Right lobe of liver (tissue), 6 donors: ENCODE measurements at regions not wholly inside any gene's neighbourhood (a gene's known extent, or its start where the extent isn't known, plus 50 kb on each side); places are given as distances from the start of the nearest gene placed in this dataset.

Source experiments
- ATAC-seq, 4 donors: fragments of 200-7000 bp; cut with Tn5 transposase; one replicate each; pipeline ENCODE4 v1.9.1; 2020; ENCODE audit warnings: mild to moderate bottlenecking in 4 of 4, moderate library complexity in 4 of 4
- DNase-seq, 3 donors: peaks; one replicate each; pipeline ENCODE4 v3.0.0-alpha.2; 2020
- H3K27ac ChIP-seq, 3 donors: fragments of 200-600 bp; one replicate each; pipeline ENCODE4 v1.8.0; 2022
- H3K27me3 ChIP-seq, 2 donors: fragments of 200-600 bp; one replicate each; pipeline ENCODE4 v1.8.0; 2022
- H3K36me3 ChIP-seq, 4 donors: fragments of 200-600 bp; sonication (generic) in 1 of 4; one replicate each; pipeline versions ENCODE4 v1.5.1 to v1.8.0; 2017 to 2022; ENCODE audit warnings: control low read depth in 1 of 4
- H3K4me1 ChIP-seq, 4 donors: fragments of 200-600 bp; sonication (generic) in 1 of 4; one replicate each; pipeline versions ENCODE4 v1.5.1 to v1.8.0; 2017 to 2022; ENCODE audit warnings: control low read depth in 1 of 4
- H3K4me3 ChIP-seq, 3 donors: fragments of 200-600 bp; one replicate each; pipeline ENCODE4 v1.8.0; 2022
- H3K9me3 ChIP-seq, 4 donors: fragments of 200-600 bp; sonication (generic) in 1 of 4; one replicate each; pipeline versions ENCODE4 v1.5.1 to v1.8.0; 2017 to 2022; ENCODE audit warnings: control low read depth in 1 of 4
- POLR2A ChIP-seq: fragments of 450-650 bp; IDR thresholded peaks from one replicate; pipeline ENCODE4 v1.6.1; 2017; ENCODE audit warnings: antibody characterized with exemption, mild to moderate bottlenecking
- WGBS: methylation state at CpG from one replicate; pipeline ENCODE4 v1.1.6; 2018; ENCODE audit warnings: low coverage, low lambda C conversion rate; ENCODE audit not compliant: insufficient coverage; ENCODE audit errors: missing lambda C conversion rate; 5-methylcytosine and 5-hydroxymethylcytosine counted together
- intact Hi-C, 2 donors: fragments of 100-400 bp; cut with DNase I; formaldehyde crosslinking; loops; one replicate each; pipeline versions ENCODE4 v1.11.2 to v1.14.1; 2022
- TF ChIP-seq, protein P1 (sequence below), 4 donors: fragments of 200-600 bp in 3 of 4; fragments of 450-650 bp in 1 of 4; IDR thresholded peaks; one replicate each; pipeline versions ENCODE4 v1.5.1 to v1.8.0; 2016 to 2022; ENCODE audit warnings: antibody characterized with exemption in 4 of 4, mild to moderate bottlenecking in 2 of 4
- donor health status: DM: no; HTN: yes; CAD: no.
- donor health status: DM: no; HTN: no; CAD: no.
- donor health status: DM: no; HTN: no; CAD: no.
- donor health status: DM: no; HTN: yes; CAD: no.
- donor health status: DM: no; HTN: yes; CAD: no.

- H3K4me1 ChIP-seq, result no peaks in the 10 kb centered on the region
- H3K9me3 ChIP-seq, result no peaks in the 10 kb centered on the region
- intact Hi-C loops, result no loop called here
- WGBS, result 33% methylated on average over 7 of the region's 7 CpGs
- no peaks in the 10 kb centered on the region for H3K27me3 ChIP-seq
- H3K27ac ChIP-seq, result no peak overlapping the region
- peak; percentile 37 to 70 (median 49) for ATAC-seq
- DNase-seq, result no peak
- TF ChIP-seq POLR2A, result no peak
- TF ChIP-seq, protein P1, sequence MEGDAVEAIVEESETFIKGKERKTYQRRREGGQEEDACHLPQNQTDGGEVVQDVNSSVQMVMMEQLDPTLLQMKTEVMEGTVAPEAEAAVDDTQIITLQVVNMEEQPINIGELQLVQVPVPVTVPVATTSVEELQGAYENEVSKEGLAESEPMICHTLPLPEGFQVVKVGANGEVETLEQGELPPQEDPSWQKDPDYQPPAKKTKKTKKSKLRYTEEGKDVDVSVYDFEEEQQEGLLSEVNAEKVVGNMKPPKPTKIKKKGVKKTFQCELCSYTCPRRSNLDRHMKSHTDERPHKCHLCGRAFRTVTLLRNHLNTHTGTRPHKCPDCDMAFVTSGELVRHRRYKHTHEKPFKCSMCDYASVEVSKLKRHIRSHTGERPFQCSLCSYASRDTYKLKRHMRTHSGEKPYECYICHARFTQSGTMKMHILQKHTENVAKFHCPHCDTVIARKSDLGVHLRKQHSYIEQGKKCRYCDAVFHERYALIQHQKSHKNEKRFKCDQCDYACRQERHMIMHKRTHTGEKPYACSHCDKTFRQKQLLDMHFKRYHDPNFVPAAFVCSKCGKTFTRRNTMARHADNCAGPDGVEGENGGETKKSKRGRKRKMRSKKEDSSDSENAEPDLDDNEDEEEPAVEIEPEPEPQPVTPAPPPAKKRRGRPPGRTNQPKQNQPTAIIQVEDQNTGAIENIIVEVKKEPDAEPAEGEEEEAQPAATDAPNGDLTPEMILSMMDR (IDR thresholded peaks at IDR 0.05), result no peak
- no peaks in the 10 kb centered on the region for H3K36me3 ChIP-seq
- H3K4me3 ChIP-seq, result no peak overlapping the region
These were observed 176.2 kb downstream of the GNAT3 start for GRCh38 chr7:80335511-80336231.

DNA sequence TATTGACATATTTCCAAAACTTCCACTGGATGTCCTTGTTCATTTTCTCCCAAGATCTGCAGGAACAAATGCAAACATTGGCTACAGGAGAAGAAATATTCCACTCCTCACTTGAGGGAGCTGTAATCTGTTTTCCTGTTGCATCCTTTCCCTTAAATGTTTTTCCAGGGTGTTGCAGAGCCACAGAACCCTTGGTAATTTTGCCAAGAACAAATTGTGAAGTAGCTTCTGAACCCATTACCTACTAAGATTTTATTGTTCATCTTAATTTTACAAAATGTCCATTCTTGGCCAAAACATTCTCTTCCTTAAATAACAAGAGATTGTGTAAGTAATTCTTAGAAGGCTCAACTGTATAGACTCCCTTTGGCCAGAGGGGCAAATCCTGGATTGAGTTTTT is 177.0 kb downstream of the GNAT3 start:
- no peaks in the 10 kb centered on the region for H3K36me3 ChIP-seq
- no peak overlapping the region for H3K4me3 ChIP-seq
- DNase-seq, result no peak
- intact Hi-C loops, result no loop called here
- no peaks in the 10 kb centered on the region for H3K27me3 ChIP-seq
- no peaks in the 10 kb centered on the region for H3K4me1 ChIP-seq
- H3K9me3 ChIP-seq, result no peaks in the 10 kb centered on the region
- no peak for ATAC-seq
- no peak for TF ChIP-seq POLR2A
- TF ChIP-seq, protein P1 (IDR thresholded peaks at IDR 0.05), result peak in 1 of 4 donors; percentile 4
- H3K27ac ChIP-seq, result no peak overlapping the region

DNA sequence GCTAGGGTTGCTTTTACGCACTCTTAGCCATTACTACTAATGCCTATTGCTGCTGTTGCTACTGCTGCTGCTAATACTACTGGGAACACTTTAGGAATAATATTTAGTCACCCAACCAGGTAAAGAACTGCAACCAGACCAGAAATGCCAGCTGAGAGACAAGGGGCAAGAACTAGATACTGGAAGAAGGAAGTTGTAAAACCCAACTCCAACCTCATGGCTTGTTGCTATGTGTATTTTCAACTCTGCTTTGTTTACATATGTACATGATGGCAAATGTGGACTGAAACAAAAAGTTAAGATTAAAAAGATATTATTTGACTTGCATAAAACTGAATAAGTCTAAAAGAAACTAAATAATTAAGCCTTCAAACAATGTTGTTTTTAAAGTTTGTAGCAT is 177.7 kb downstream of the GNAT3 start:
- no peak for ATAC-seq

GRCh38 chr7:80333040-80333439 is 178.8 kb downstream of the GNAT3 start:
- TF ChIP-seq POLR2A, result no peak
- TF ChIP-seq, protein P1 (IDR thresholded peaks at IDR 0.05), result no peak
- WGBS, result 50% methylated on average over 1 of the region's 1 CpG
- Histone ChIP-seq H3K27ac (no peak overlapping the region), H3K4me1 (no peaks in the 10 kb centered on the region), H3K36me3 (no peaks in the 10 kb centered on the region), H3K9me3 (no peaks in the 10 kb centered on the region), H3K27me3 (no peaks in the 10 kb centered on the region), H3K4me3 (no peak overlapping the region)
- ATAC-seq, result no peak
- intact Hi-C loops, result no loop called here
- DNase-seq, result no peak

More for the DNA sequence above, 177.7 kb downstream of the GNAT3 start:
- DNase-seq, result no peak
- Histone ChIP-seq H3K27me3 (no peaks in the 10 kb centered on the region), H3K4me1 (no peaks in the 10 kb centered on the region), H3K27ac (no peak overlapping the region), H3K4me3 (no peak overlapping the region), H3K36me3 (no peaks in the 10 kb centered on the region), H3K9me3 (no peaks in the 10 kb centered on the region)
- WGBS, result 82% methylated on average over 1 of the region's 1 CpG
- TF ChIP-seq, protein P1 (IDR thresholded peaks at IDR 0.05), result no peak
- TF ChIP-seq POLR2A, result no peak
- intact Hi-C loops, result no loop called here

GRCh38 chr7:80330434-80330833 is 181.4 kb downstream of the GNAT3 start:
- no peak for TF ChIP-seq POLR2A
- TF ChIP-seq, protein P1 (IDR thresholded peaks at IDR 0.05), result no peak
- Histone ChIP-seq H3K9me3 (no peaks in the 10 kb centered on the region), H3K36me3 (no peaks in the 10 kb centered on the region), H3K4me3 (no peak overlapping the region), H3K27ac (no peak overlapping the region), H3K4me1 (no peaks in the 10 kb centered on the region), H3K27me3 (no peaks in the 10 kb centered on the region)
- DNase-seq (no peak), ATAC-seq (no peak)
- intact Hi-C loops, result no loop called here
